ENCODE measurements at regions not wholly inside any gene's neighbourhood (a gene's known extent, or its start where the extent isn't known, plus 50 kb on each side); places are given as distances from the start of the nearest gene placed in this dataset.

DNA sequence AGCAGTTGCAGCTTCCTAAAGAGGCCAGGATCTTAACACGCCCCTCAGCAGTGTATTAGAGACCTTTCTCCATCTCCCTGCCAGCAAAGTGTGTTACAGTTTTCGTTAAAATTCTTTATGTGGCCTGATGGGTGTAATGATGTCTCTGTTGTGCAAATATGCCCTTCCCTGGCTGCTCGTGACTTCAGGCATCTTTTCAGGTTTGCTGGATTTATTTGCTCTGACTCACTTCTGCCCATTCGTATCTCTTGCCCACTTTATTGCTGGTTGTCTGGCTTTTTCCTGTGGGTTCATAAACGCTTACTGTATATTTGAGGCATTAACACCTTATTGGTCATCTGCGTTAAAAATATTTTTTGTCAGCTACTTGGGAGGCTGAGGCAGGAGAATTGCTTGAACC lies 134.5 kb downstream of the ASB1 start:
- no peak for DNase-seq (ENCODE audit: low read depth)

DNA sequence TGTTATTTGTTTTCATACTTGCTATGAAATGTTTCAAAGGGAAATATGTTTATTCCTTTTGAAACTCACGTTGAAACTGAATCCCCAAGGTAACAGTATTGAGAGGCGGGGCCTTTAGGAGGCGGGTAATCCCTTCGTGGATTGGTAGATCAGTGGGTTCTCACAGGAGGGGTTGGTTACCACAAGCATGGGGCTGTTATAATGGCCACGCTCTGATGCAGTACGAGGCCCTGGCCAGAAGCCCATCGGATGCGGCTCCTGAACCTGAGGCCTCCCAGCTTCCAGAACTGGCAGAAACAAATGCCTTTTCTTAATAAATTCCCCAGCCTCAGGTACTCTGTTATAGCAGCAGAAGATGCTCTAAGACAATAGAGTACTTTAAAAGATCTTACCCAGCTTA lies 135.7 kb downstream of the ASB1 start:
- no peak for DNase-seq (ENCODE audit: low read depth)

DNA sequence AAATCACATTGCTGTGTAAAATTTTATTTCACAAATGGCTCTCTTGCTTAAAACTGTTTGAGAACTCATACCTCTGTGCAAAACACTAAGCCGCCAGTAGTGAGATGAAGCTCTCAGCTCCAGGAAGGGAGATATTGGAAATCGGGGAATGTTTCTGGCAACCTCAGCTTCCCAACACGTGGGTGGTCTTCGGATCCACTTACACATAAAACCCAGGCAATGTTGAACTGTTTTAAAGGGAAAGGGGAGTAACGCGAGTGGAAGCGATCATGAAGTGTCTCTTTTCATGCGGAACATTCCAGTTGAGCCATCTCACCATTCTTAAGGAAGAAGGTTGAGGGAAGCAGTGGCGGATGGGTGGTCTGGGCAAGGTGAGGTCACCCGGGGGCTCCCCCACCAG lies 136.8 kb downstream of the ASB1 start:
- no peak for DNase-seq (ENCODE audit: low read depth)

- DNase-seq (ENCODE audit: low read depth) = no peak
Observed at GRCh38 chr2:238564286-238564920, 137.7 kb downstream of the ASB1 start.

DNA sequence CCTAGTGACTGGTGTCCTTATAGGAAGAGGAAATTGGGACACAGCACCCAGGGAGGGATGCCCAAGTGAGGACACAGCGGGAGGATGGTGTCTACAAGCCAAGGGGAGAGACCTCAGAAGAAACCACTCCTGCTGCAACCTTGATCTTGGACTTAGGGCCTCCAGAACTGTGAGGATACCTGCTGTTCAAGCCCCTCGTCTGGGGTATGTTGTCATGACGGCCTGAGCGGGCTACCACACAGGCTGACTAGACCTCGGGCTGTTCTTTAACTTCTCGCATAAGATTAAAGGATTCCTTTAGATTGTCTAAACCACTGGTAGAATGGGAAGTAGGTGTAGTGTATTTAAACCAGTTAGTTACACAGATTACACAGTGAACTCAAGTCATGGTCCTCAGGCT lies 138.3 kb downstream of the ASB1 start:
- no peak for DNase-seq (ENCODE audit: low read depth)

GRCh38 chr2:238566001-238566645 lies 139.4 kb downstream of the ASB1 start:
- no peak for DNase-seq (ENCODE audit: low read depth)

DNA sequence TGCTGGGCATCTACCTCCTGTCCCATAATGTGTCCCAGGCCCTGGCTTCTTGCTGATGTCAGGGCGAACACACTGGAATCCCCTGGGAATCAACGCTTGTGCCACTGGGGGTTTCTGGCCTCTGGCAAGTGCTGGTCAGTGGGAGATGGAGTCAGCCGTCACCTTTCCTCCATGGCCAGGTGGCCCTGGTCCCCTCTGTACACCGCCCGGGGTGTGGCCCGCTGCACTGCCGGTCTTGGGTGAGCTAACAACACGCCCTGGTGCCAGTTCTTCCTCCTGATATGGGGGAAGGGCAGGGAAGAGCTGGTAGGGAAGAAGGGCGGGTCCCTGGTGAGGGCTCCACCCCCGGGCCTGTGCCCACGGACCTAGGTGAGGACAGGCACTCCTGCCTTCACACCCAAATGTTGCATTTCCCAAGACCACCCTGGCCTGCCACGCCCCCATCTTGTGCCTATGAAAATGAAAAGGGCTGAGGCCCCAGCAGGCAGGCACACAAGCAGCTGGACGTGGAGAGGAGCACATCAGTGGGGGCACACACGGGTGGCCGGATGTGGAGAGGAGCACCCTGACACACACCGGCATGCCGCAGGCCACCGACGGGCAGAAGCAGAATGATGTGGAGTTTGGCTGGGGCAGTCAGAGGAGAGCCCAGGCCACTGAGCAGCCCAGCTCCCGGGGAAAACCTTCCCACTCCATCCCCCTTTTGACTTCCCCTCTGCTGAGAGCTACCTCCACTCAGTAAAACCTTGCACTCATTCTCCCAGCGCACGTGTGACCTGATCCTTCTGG lies 140.5 kb downstream of the ASB1 start:
- no peak for DNase-seq (ENCODE audit: low read depth)

GRCh38 chr2:238567996-238568395 lies 141.3 kb downstream of the ASB1 start:
- no peak for DNase-seq (ENCODE audit: low read depth)

GRCh38 chr2:238568455-238569440 lies 142.0 kb downstream of the ASB1 start:
- no peak for DNase-seq (ENCODE audit: low read depth)

DNA sequence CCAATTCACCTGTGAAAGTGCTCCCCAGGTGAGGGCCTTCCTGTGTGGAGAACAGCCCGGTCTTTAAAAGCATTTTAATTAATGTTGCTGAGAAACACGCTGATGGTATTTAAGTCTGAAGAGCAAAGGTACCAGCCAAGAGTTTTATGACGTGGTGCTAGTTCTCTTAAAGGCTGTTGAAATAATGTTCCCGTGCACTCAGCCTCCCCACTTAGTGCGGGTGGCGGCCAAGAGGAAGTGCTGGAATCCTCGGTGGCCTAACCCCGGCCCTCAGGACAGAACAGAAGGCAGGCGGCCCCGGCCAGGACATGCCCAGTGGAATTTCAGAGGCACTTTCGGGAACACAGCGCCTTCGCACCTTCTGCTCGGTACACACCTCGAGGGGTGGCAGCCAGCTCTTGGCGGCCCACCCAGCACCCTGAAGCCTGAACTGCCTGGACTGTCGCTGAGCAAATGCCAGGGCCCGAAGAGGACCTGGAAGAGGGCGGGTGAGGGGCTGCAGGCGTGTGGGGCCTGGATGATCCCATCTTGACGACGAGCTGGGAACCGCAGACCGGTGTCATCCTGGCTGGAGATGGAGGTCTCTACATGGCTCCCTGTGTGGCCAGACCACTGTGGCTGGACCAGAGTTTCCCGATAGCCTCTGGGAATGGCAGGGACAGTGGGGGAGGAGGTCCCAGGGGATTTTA lies 142.9 kb downstream of the ASB1 start:
- DNase-seq (ENCODE audit: low read depth) = no peak

GRCh38 chr2:238570391-238570790 lies 143.7 kb downstream of the ASB1 start:
- DNase-seq (ENCODE audit: low read depth) = no peak

- DNase-seq (ENCODE audit: low read depth) = no peak
Observed at GRCh38 chr2:238570926-238571325, 144.2 kb downstream of the ASB1 start.

DNA sequence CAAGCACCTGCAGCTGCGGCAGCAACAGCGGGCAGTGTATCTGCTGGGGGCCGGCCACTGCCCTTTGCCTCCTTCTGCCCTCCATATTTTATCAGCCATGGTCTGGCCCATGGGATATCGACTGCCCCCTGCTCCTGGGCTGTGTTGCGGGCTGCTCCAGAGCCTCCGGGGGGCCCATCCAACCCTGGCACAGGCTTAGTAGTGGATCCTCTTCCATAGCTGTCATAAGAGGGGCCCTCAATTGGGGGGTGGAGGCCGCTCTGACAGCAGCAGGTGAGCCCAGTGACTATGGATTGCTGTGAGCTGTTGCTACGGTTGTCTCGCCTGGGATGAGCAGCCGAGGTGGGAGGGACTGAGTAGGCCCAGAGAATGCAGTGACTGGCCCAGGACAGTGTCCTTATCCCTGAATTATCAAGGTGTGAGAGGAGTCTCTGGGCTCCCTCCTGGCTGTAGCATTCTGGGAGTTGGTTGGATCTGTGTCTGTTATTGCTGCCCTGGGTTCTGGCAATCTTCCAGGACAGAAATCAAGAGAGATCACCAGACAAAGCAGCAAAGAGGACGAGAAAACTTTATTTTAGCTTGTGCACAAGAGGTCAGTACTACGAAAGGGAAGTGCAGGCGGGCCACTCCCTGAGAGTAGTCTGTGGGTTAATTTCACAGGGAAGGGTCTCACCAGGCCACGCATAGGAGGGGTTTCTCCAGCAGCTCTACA lies 145.1 kb downstream of the ASB1 start:
- DNase-seq (ENCODE audit: low read depth) = no peak

- DNase-seq (ENCODE audit: low read depth) = no peak
Observed at GRCh38 chr2:238573065-238573778, 146.5 kb downstream of the ASB1 start.

- no peak for DNase-seq (ENCODE audit: low read depth)
Observed at GRCh38 chr2:238573916-238574315, 147.2 kb downstream of the ASB1 start.

DNA sequence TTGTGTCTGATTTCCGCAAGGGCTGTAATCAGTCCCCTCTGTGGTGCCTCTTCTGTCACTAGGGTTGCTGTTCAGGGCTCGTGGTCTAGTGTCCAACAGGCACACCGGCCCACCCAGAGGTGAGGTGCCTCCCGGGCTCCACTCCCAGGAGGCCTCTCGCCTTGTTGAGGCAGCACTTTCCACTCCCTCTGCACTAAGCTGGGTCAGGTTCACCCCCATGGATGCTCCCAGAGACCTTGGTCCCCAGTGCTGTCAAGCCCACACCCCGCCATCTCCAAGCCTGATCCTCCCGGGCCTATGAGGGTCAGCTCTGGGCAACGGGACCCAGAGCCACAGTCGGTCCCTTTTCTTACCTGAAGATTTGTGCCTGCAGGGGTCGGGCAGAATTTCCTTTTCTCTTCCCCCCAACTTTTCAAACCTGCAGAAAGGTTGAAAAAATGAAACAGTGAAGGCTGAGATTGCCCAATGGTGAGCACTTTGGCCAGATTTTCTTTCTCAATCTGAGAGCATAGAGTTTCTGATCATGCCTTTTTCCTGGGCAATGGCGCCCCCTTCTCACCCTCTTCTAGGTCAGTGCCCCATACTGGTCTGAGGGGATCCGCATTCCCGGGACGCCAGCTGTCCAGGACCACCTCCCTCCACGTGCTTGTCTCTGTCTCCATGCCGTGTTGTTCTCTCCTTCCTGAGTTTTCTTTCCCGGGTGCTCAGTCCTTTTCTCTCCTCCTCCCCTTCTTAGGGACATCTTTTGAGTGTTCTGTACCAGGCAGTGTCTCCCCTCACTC lies 148.0 kb downstream of the ASB1 start:
- DNase-seq (ENCODE audit: low read depth) = no peak

GRCh38 chr2:238576674-238577073 lies 149.9 kb downstream of the ASB1 start:
- no peak for DNase-seq (ENCODE audit: low read depth)

GRCh38 chr2:238578256-238578655 lies 151.5 kb downstream of the ASB1 start:
- no peak for DNase-seq (ENCODE audit: low read depth)

- no peak for DNase-seq (ENCODE audit: low read depth)
Observed at GRCh38 chr2:238580486-238580885, 153.8 kb downstream of the ASB1 start.
